SU-DHL-6 (cell line): ENCODE measurements at regions not wholly inside any gene's neighbourhood (a gene's known extent, or its start where the extent isn't known, plus 50 kb on each side); places are given as distances from the start of the nearest gene placed in this dataset.

ENCODE experiments used
- H2AFZ ChIP-seq: fragments of 200-600 bp; sonication (generic); 2 replicates; pipeline ENCODE4 v1.6.1; 2014; ENCODE audit warnings: low read depth, mild to moderate bottlenecking, moderate library complexity, mixed read lengths, antibody characterized with exemption, low read length; ENCODE audit not compliant: severe bottlenecking
- H3F3A ChIP-seq: fragments of 200-600 bp; shearing (Covaris generic); 2 replicates; pipeline ENCODE4 v1.6.0; 2016; ENCODE audit warnings: antibody characterized with exemption, mild to moderate bottlenecking; ENCODE audit not compliant: insufficient read depth
- H3K27ac ChIP-seq: fragments of 200-600 bp; sonication (generic); 2 replicates; pipeline ENCODE4 v1.5.1; 2016; ENCODE audit warnings: low read depth, mild to moderate bottlenecking, low read length, moderate library complexity, mixed read lengths
- H3K27me3 ChIP-seq: fragments of 200-600 bp; sonication (generic), shearing (Covaris generic); 2 replicates; pipeline ENCODE4 v1.6.0; 2014; ENCODE audit warnings: mild to moderate bottlenecking, low read length
- H3K36me3 ChIP-seq: fragments of 200-600 bp; sonication (generic); 2 replicates; pipeline ENCODE4 v1.6.1; 2014; ENCODE audit warnings: mild to moderate bottlenecking, low read length, mixed read lengths
- H3K4me2 ChIP-seq: fragments of 300-600, 200-600 bp; shearing (Covaris generic), sonication (generic); 2 replicates; pipeline ENCODE4 v1.6.0; 2014; ENCODE audit warnings: low read length, low read depth, mild to moderate bottlenecking; ENCODE audit not compliant: poor library complexity, severe bottlenecking
- H3K4me3 ChIP-seq: fragments of 200-600 bp; sonication (generic); 2 replicates; pipeline ENCODE4 v1.5.1; 2014; ENCODE audit warnings: antibody characterized with exemption, low read length, mild to moderate bottlenecking, mixed read lengths; ENCODE audit not compliant: insufficient read depth, poor library complexity, severe bottlenecking
- H3K79me2 ChIP-seq: fragments of 200-600 bp; sonication (generic); 2 replicates; pipeline ENCODE4 v1.6.1; 2014; ENCODE audit warnings: mild to moderate bottlenecking, low read length, moderate library complexity; ENCODE audit not compliant: insufficient read depth
- H3K9ac ChIP-seq: fragments of 200-600 bp; sonication (generic); 2 replicates; pipeline ENCODE4 v1.7.0; 2014; ENCODE audit warnings: mild to moderate bottlenecking, low read length
- H3K9me2 ChIP-seq: fragments of 200-600 bp; sonication (generic); replicated peaks from 2 replicates; pipeline ENCODE4 v1.6.1; 2014; ENCODE audit warnings: low read length; ENCODE audit not compliant: insufficient read depth
- H3K9me3 ChIP-seq: fragments of 200-600 bp; sonication (generic); 2 replicates; pipeline ENCODE4 v1.6.1; 2014; ENCODE audit warnings: low read length, mixed read lengths; ENCODE audit not compliant: insufficient read depth
- H4K20me1 ChIP-seq: fragments of 200-600 bp; sonication (generic); 2 replicates; pipeline ENCODE4 v1.6.1; 2014; ENCODE audit warnings: low read depth, mild to moderate bottlenecking, antibody characterized with exemption, low read length, moderate library complexity, mixed read lengths
- EZH2phosphoT487 ChIP-seq: fragments of 200-600 bp; sonication (generic), shearing (Covaris generic); conservative IDR thresholded peaks from 2 replicates; pipeline ENCODE4 v1.6.1; 2018; ENCODE audit warnings: mild to moderate bottlenecking, antibody characterized with exemption, low read length, moderate library complexity, mixed read lengths
- TF ChIP-seq, protein P1 (sequence below): fragments of 200-600 bp; sonication (generic); IDR thresholded peaks from one replicate; pipeline ENCODE4 v1.5.1; 2017; ENCODE audit warnings: antibody characterized with exemption, mild to moderate bottlenecking, low read length, moderate library complexity; ENCODE audit not compliant: insufficient read depth, poor library complexity, severe bottlenecking

DNA sequence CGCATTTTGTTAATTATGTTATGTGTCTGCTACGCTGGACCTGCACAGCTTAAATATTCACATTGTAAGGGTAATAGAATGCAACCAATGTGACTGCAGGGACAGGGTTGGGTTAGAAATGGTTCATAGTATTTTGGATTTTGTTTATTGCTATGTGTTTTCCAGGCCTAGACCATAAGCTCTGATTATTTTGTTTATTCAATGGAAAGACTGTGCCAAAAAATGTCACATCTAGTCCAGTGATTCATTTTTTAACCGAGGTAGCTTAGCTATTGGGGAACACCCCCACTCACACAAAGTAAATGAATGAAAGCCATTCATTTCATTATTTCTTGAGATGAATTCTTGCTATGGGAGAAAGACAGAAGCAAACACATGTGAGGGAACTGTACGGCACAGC, 516.5 kb upstream of the ANKRD30A start:
- H3K9me2 ChIP-seq = no peaks in the 10 kb centered on the region
- H3K9ac ChIP-seq = no peak overlapping the region
- H3K27ac ChIP-seq = no peak overlapping the region
- H3K4me3 ChIP-seq = no peak overlapping the region
- H2AFZ ChIP-seq = no peak overlapping the region
- no peaks in the 10 kb centered on the region for H3K79me2 ChIP-seq
- H3F3A ChIP-seq = no peaks in the 10 kb centered on the region
- TF ChIP-seq EZH2phosphoT487 = no peak
- TF ChIP-seq, protein P1, sequence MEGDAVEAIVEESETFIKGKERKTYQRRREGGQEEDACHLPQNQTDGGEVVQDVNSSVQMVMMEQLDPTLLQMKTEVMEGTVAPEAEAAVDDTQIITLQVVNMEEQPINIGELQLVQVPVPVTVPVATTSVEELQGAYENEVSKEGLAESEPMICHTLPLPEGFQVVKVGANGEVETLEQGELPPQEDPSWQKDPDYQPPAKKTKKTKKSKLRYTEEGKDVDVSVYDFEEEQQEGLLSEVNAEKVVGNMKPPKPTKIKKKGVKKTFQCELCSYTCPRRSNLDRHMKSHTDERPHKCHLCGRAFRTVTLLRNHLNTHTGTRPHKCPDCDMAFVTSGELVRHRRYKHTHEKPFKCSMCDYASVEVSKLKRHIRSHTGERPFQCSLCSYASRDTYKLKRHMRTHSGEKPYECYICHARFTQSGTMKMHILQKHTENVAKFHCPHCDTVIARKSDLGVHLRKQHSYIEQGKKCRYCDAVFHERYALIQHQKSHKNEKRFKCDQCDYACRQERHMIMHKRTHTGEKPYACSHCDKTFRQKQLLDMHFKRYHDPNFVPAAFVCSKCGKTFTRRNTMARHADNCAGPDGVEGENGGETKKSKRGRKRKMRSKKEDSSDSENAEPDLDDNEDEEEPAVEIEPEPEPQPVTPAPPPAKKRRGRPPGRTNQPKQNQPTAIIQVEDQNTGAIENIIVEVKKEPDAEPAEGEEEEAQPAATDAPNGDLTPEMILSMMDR = no peak
- H3K36me3 ChIP-seq = no peaks in the 10 kb centered on the region
- H3K9me3 ChIP-seq = no peaks in the 10 kb centered on the region
- H4K20me1 ChIP-seq = no peaks in the 10 kb centered on the region
- H3K4me2 ChIP-seq = no peak overlapping the region
- H3K27me3 ChIP-seq = no peaks in the 10 kb centered on the region

DNA sequence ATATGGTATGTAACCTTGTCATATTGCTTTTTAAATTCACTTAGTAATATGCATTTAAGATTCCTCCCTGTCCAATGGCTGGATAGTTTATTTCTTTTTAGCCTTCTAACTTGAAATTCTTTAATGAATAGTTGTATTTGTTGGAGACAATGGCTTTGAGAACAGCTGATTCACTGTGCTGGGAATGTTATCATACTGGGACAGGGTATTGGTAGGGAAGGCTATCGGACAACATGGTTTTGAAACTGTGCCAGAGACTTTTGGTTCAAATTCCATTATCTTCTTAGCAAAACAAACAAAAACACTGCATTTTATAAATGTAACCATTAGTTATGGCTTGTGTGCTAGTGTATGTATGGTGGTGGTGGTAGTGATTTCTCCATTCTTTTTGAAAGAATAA, 517.1 kb upstream of the ANKRD30A start:
- no peaks in the 10 kb centered on the region for H3F3A ChIP-seq
- no peak overlapping the region for H2AFZ ChIP-seq
- H3K4me3 ChIP-seq = no peak overlapping the region
- H3K4me2 ChIP-seq = no peak overlapping the region
- H3K36me3 ChIP-seq = no peaks in the 10 kb centered on the region
- H4K20me1 ChIP-seq = no peaks in the 10 kb centered on the region
- no peaks in the 10 kb centered on the region for H3K9me2 ChIP-seq
- H3K79me2 ChIP-seq = no peaks in the 10 kb centered on the region
- H3K9ac ChIP-seq = no peak overlapping the region
- TF ChIP-seq, protein P1 = no peak
- TF ChIP-seq EZH2phosphoT487 = no peak
- H3K27ac ChIP-seq = no peak overlapping the region
- H3K9me3 ChIP-seq = no peaks in the 10 kb centered on the region
- H3K27me3 ChIP-seq = no peaks in the 10 kb centered on the region

DNA sequence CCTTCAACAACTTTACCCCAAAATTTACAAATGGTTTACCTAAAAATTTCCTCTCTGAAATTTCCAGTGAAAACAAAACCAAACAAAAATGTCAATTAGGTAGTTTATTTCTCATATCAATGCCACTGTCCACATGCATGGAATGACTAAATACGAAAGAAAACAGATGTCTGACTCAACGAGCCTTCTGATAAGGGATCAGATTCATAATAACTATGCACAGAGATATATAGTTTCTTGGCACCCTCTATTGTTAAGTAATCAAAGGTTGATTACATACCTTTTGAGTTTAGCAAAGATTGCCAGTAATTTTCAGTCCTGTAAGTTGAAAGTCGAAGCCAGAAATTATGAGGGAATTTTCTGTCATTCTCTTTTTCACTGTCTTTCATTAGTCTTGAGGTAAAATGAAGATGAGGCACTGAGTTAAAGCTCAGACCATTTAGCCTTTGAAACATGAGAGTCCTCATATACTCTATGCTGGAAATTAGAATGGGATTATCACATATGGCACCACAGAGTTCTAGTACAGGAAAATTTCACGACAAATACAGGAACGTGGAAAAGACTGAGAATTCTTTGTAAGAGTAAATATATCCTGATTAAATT, 519.1 kb upstream of the ANKRD30A start:
- no peaks in the 10 kb centered on the region for H3K27me3 ChIP-seq
- no peaks in the 10 kb centered on the region for H3K79me2 ChIP-seq
- H3K4me3 ChIP-seq = no peak overlapping the region
- no peak overlapping the region for H3K9ac ChIP-seq
- TF ChIP-seq EZH2phosphoT487 = no peak
- TF ChIP-seq, protein P1 = no peak
- no peak overlapping the region for H3K27ac ChIP-seq
- H2AFZ ChIP-seq = no peak overlapping the region
- H3K4me2 ChIP-seq = no peak overlapping the region
- H3K36me3 ChIP-seq = no peaks in the 10 kb centered on the region
- H3K9me2 ChIP-seq = no peaks in the 10 kb centered on the region
- H3K9me3 ChIP-seq = no peaks in the 10 kb centered on the region
- no peaks in the 10 kb centered on the region for H4K20me1 ChIP-seq
- H3F3A ChIP-seq = no peaks in the 10 kb centered on the region
